ENCODE measurements at regions not wholly inside any gene's neighbourhood (a gene's known extent, or its start where the extent isn't known, plus 50 kb on each side); places are given as distances from the start of the nearest gene placed in this dataset.
"Not testable (repeated sequence)": the region's sequence is repeated elsewhere in the genome, so short reads cannot be mapped to it uniquely, and the experiment has no call there.

DNA sequence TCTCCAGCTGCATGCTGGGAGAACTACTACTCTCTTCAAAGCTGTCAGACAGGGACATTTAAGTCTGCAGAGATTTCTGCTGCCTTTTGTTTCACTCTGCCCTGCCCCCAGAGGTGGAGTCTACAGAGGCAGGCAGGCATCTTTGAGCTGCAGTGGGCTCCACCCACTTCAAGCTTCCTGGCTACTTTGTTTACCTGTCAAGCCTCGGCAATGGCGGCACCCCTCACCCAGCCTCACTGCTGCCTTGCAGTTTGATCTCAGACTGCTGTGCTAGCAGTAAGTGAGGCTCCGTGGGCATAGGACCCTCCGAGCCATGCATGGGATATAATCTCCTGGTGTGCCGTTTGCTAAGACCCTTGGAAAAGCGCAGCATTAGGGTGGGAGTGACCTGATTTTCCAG is 61.7 kb downstream of the DMRTA1 start:
- H3K36me3 Mint-ChIP-seq (ENCODE audit: insufficient read depth in 2 of 2); H3K27ac Mint-ChIP-seq; H3K4me1 Mint-ChIP-seq (ENCODE audit: low read depth); ATAC-seq (replicated peaks in 1 of 2); H3K27me3 Mint-ChIP-seq (ENCODE audit: low read depth); DNase-seq; H3K9me3 Mint-ChIP-seq; H3K4me3 Mint-ChIP-seq: not testable (repeated sequence)

DNA sequence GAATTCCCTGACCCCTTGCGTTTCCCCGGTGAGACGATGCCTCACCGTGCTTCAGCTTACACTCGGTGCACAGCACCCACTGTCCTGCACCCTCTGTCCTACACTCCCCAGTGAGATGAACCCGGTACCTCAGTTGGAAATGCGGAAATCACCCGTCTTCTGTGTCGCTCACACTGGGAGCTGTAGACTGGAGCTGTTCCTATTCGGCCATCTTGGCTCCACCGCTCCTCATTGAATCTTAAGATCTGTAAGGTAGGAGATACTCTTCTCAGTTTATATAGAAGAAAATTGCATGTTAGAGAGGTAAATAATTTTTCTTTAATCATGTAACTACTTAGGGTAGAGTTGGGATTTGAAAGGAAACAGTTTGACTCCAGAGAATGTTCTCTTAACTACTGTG is 62.2 kb downstream of the DMRTA1 start:
- H3K27ac Mint-ChIP-seq, result no peak overlapping the region
- H3K36me3 Mint-ChIP-seq (ENCODE audit: insufficient read depth in 2 of 2), result no peaks in the 10 kb centered on the region
- no peak for ATAC-seq (replicated peaks in 1 of 2)
- peaks cover 0 to 5% of the 10 kb centered on the region in 2 donors for H3K9me3 Mint-ChIP-seq
- H3K27me3 Mint-ChIP-seq (ENCODE audit: low read depth), result no peaks in the 10 kb centered on the region
- DNase-seq, result no peak
- no peaks in the 10 kb centered on the region for H3K4me1 Mint-ChIP-seq (ENCODE audit: low read depth)
- no peak overlapping the region for H3K4me3 Mint-ChIP-seq

DNA sequence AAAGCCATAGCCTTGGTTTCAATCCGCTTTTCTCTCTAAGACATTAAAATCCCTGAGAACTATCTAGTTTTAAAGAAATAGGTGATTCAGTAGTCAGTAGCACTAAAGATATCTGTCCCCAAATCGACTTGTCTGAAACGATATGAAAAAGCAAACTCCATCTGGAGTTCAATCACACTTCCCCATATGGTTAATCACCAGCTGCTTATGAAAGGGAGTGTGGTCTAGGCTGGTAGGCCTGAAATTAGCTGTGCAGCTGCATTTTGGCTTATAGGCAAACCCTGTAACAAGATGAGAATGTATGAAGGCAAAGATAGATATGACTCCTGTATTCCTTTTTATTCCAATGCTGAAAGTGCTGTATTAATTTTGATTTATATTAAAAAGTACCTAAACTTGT is 65.9 kb downstream of the DMRTA1 start:
- DNase-seq (no peak), ATAC-seq (replicated peaks in 1 of 2) (no peak)
- Mint-ChIP-seq H3K36me3 (ENCODE audit: insufficient read depth in 2 of 2) (no peaks in the 10 kb centered on the region), H3K4me3 (no peak overlapping the region), H3K9me3 (peaks cover 0 to 4% of the 10 kb centered on the region in 2 donors), H3K4me1 (ENCODE audit: low read depth) (no peaks in the 10 kb centered on the region), H3K27ac (no peak overlapping the region), H3K27me3 (ENCODE audit: low read depth) (no peaks in the 10 kb centered on the region)

DNA sequence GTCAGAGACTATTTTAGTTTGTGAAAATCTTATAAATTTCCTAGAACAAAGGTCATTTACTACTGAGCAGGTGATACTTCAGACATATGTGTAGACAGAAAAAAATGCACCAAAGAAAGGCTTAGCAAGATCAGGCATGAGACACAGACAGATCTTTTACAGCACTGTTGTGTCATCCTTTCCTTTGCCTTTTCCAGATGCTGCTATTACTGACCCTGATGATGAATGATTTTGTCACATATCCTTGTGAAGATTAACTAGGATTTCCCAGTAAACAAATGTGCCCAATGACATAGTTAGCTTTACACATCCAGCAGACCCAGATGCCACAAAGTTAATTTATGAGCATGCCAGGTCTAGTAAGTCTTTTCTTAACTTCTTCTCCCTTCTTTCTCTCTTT is 68.2 kb downstream of the DMRTA1 start:
- Mint-ChIP-seq H3K9me3 (no peaks in the 10 kb centered on the region), H3K36me3 (ENCODE audit: insufficient read depth in 2 of 2) (no peaks in the 10 kb centered on the region), H3K27me3 (ENCODE audit: low read depth) (no peaks in the 10 kb centered on the region), H3K4me3 (no peak overlapping the region), H3K27ac (no peak overlapping the region), H3K4me1 (ENCODE audit: low read depth) (no peaks in the 10 kb centered on the region)
- DNase-seq (no peak), ATAC-seq (replicated peaks in 1 of 2) (no peak)

DNA sequence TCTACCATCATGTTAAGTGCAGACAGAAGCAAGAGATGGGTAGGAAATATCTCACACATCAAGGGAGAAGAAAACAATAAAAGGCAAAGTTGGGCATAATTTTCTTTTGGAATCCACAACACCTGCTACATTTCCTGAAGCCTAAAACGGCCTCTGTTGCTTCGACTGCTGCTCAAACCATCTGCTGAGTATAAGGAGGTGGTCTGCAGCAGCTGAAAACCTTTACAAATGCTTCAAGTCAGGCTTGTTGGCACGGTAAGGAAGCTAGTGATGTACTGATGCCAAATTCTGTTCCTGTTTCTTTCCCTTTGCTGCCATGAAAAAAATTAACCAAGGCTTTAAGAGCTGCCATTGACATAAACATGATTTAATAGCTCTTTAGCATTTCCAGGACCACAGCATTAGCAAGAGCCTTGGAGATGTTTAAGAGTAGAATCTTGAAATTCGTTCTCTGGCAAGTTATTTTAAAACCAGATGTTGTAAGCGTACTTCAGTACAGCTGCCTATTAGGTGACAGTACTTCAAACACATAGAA is 75.6 kb downstream of the DMRTA1 start:
- H3K27me3 Mint-ChIP-seq (ENCODE audit: low read depth), result no peaks in the 10 kb centered on the region
- no peaks in the 10 kb centered on the region for H3K9me3 Mint-ChIP-seq
- no peaks in the 10 kb centered on the region for H3K36me3 Mint-ChIP-seq (ENCODE audit: insufficient read depth in 2 of 2)
- no peak overlapping the region for H3K27ac Mint-ChIP-seq
- DNase-seq (no peak), ATAC-seq (replicated peaks in 1 of 2) (no peak)
- H3K4me3 Mint-ChIP-seq, result no peak overlapping the region
- no peaks in the 10 kb centered on the region for H3K4me1 Mint-ChIP-seq (ENCODE audit: low read depth)

DNA sequence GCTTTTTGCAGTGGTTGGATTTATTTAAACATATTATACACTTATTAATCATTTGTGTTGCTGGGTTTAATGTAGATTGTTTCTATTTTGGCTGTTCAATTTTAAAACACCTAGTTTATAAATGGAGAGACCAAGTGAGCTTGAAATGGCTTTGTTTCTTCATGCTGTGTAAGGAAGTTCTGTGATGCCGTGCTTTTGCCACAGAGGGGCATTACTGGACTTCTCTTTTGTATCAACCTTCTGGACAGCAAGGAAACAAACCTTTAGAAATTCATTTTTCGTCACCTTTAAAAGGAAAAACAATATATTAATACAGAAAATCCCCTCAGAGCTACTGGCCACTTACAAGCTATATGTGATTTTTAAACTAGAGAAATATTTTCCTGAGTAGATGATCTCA is 81.9 kb downstream of the DMRTA1 start:
- Mint-ChIP-seq H3K4me3 (no peak overlapping the region), H3K27me3 (ENCODE audit: low read depth) (no peaks in the 10 kb centered on the region), H3K9me3 (no peaks in the 10 kb centered on the region), H3K27ac (no peak overlapping the region), H3K36me3 (ENCODE audit: insufficient read depth in 2 of 2) (no peaks in the 10 kb centered on the region), H3K4me1 (ENCODE audit: low read depth) (no peaks in the 10 kb centered on the region)
- ATAC-seq (replicated peaks in 1 of 2) (no peak), DNase-seq (no peak)

DNA sequence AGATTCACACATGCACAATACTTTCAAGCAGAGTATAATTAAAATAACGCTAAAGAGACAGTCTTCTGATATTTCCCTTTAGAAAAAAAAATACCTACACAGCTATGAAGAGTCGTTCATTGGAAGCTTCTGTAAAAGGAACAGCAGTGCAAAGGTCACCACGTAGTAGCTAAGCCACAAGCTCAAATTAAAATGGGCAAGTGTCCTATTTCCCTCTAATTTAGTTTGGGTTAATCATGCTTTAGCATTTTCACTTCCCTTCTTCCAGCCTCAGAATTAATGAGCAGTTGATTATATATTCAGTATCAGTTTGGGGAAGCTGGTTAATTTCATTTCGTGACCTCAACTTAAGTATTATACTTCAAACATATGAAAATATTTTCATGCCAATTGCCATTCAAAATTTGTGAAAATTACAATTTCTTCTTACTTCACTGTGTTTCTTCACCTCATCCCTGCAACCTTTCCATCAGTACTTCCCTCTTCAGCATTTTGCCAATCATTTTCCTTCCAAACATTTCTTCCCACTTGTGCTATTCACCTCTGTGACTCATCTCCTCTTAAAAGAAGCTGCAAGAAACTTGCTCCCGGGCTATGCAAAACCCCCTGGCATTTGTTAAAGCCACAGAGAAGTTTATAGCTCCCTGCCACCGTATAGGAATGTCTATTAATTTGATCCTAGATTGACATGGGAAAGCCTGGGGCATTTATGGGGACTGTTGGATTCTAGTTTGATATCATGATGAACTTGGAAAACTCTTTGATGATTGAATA is 83.0 kb downstream of the DMRTA1 start:
- DNase-seq (no peak), ATAC-seq (replicated peaks in 1 of 2) (no peak)
- Mint-ChIP-seq H3K4me1 (ENCODE audit: low read depth) (no peaks in the 10 kb centered on the region), H3K36me3 (ENCODE audit: insufficient read depth in 2 of 2) (no peaks in the 10 kb centered on the region), H3K4me3 (no peak overlapping the region), H3K27ac (no peak overlapping the region), H3K9me3 (no peaks in the 10 kb centered on the region), H3K27me3 (ENCODE audit: low read depth) (no peaks in the 10 kb centered on the region)

DNA sequence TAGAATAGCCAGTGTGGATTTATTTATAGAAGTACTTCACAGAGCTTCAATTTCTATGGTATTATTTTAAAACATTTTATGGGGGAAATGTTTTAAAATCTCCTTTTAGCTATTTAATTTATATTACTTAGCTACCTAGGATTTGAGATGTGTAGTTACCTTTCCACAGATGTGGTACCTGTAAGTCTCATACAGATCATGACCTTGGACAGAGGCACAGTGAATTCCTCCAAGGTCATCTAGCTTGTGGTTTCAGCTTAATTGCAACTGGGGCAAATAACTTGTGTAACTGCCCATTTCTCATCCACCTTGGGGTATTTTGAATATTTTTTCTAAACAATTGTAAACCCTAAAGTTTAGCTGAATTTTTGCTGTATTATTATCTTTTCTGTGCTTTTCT is 89.2 kb downstream of the DMRTA1 start:
- DNase-seq, result no peak
- Mint-ChIP-seq H3K27me3 (ENCODE audit: low read depth) (no peaks in the 10 kb centered on the region), H3K9me3 (peaks cover 2% of the 10 kb centered on the region in 2 donors), H3K4me1 (ENCODE audit: low read depth) (no peaks in the 10 kb centered on the region), H3K4me3 (no peak overlapping the region), H3K36me3 (ENCODE audit: insufficient read depth in 2 of 2) (no peaks in the 10 kb centered on the region), H3K27ac (no peak overlapping the region)
- ATAC-seq (replicated peaks in 1 of 2), result no peak

DNA sequence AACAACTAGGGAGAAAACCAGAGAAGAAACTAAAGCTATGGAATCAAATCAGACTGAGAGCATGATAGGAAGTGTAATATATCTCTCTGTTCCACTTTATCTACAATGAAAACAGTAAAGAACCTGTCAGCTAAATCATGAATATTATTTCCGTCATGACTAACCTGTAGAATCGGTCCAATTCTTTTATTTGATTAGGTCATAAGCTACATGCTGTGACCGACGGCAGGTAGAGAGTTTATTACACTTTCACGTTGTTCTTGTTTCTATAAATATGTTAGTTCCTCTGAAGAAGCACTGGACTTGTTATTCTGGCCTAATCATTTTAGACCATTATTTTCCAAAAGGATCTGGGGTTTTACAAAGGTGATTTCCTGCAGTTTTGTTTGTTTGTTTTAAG is 91.1 kb downstream of the DMRTA1 start:
- no peaks in the 10 kb centered on the region for H3K4me1 Mint-ChIP-seq (ENCODE audit: low read depth)

DNA sequence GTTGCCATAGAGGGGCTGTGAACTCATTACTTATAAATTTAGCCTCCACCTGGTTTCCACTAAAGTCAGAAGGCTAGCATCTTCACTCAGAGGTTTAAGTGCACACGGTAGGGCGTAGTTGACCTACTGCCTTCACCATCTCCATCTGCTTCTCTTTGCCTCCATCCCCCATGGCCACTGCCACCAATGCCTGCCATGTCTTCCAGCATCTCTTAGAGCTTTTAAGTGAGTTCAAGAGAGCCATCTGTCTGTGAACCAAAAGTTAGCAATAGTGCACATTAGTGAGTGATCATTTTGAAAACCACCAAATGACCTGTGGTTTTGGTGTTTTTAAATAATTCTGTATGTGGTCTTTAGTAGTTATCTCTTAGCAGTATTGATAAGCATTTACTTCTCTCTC is 102.0 kb downstream of the DMRTA1 start:
- ATAC-seq (replicated peaks in 1 of 2) (no peak), DNase-seq (no peak)
- Mint-ChIP-seq H3K27me3 (ENCODE audit: low read depth) (no peaks in the 10 kb centered on the region), H3K4me1 (ENCODE audit: low read depth) (no peaks in the 10 kb centered on the region), H3K4me3 (no peak overlapping the region), H3K27ac (no peak overlapping the region), H3K36me3 (ENCODE audit: insufficient read depth in 2 of 2) (no peaks in the 10 kb centered on the region), H3K9me3 (peaks cover 0 to 2% of the 10 kb centered on the region in 2 donors)

More for the DNA sequence above, 91.1 kb downstream of the DMRTA1 start:
- Mint-ChIP-seq H3K36me3 (ENCODE audit: insufficient read depth in 2 of 2) (no peaks in the 10 kb centered on the region), H3K9me3 (peaks cover 2% of the 10 kb centered on the region in 2 donors), H3K27ac (no peak overlapping the region), H3K4me3 (no peak overlapping the region), H3K27me3 (ENCODE audit: low read depth) (no peaks in the 10 kb centered on the region)
- no peak for DNase-seq
- no peak for ATAC-seq (replicated peaks in 1 of 2)

DNA sequence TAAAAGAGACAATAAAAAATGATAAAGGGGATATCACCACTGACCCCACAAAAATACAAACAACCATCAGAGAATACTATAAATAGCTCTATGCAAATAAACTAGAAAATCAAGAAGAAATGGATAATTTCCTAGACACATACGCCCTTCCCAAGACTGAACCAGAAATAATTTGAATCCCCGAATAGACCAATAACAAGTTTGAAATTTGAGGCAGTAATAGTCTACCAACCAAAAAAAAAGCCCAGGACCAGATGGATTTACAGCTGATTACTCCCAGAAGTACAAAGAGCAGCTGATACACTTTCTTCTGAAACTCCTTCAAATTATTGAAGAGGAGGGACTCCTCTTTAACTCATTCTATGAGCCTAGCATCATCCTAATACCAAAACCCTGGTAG is 128.1 kb downstream of the DMRTA1 start:
- H3K27me3 Mint-ChIP-seq (ENCODE audit: low read depth), result no peaks in the 10 kb centered on the region
- no peak overlapping the region for H3K4me3 Mint-ChIP-seq
- H3K9me3 Mint-ChIP-seq, result peaks cover 10 to 20% of the 10 kb centered on the region in 2 donors
- H3K36me3 Mint-ChIP-seq (ENCODE audit: insufficient read depth in 2 of 2), result peaks cover 0 to 4% of the 10 kb centered on the region in 2 donors
- ATAC-seq (replicated peaks in 1 of 2), result no peak
- H3K27ac Mint-ChIP-seq, result no peak overlapping the region
- no peak for DNase-seq
- H3K4me1 Mint-ChIP-seq (ENCODE audit: low read depth), result no peaks in the 10 kb centered on the region

DNA sequence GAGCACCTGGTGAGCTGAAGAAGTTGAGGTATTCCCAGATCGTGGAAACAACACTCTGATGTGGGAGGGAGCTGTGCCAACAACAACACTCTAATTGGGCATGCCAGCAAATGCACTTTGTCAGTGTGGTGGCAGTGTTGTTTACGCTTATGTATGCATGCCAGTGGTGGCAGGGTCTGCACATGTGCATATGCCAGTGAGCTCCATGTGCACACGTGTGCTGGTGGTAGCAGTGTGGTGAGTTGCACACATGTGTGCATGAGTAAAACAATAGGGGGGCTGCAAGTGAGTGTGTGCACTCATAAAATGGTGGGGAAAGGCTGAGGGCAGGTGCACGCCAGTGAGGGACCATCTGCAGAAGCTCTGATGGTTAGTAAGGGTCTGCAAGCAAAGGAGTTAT is 134.2 kb downstream of the DMRTA1 start:
- H3K9me3 Mint-ChIP-seq, result peaks cover 5 to 11% of the 10 kb centered on the region in 2 donors
- ATAC-seq (replicated peaks in 1 of 2) (no peak), DNase-seq (no peak)
- H3K4me1 Mint-ChIP-seq (ENCODE audit: low read depth), result no peaks in the 10 kb centered on the region
- H3K27ac Mint-ChIP-seq, result no peak overlapping the region
- H3K27me3 Mint-ChIP-seq (ENCODE audit: low read depth), result no peaks in the 10 kb centered on the region
- no peak overlapping the region for H3K4me3 Mint-ChIP-seq
- peaks cover 0 to 3% of the 10 kb centered on the region in 2 donors for H3K36me3 Mint-ChIP-seq (ENCODE audit: insufficient read depth in 2 of 2)

DNA sequence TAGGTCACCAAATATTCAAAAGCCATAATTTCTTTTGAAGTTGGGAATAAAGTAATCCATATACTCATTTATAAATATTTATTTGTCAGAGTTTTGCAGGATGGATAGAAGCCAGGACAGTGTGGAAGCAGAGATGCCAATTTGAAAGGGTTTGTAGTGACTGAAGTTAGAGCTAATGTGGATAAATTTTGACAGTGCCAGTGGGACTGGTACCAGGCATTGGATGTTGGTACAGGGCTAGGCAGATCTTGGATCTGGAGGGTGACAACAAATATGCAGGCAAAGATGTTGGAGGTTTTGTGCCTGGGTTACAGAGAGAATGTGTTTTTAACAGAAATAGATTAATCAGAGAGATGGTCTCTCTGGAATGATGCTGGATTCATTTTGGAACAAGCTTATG is 135.6 kb downstream of the DMRTA1 start:
- Mint-ChIP-seq H3K4me3 (no peak overlapping the region), H3K9me3 (peaks cover 5 to 11% of the 10 kb centered on the region in 2 donors), H3K27ac (no peak overlapping the region), H3K4me1 (ENCODE audit: low read depth) (no peaks in the 10 kb centered on the region), H3K27me3 (ENCODE audit: low read depth) (no peaks in the 10 kb centered on the region), H3K36me3 (ENCODE audit: insufficient read depth in 2 of 2) (peaks cover 0 to 3% of the 10 kb centered on the region in 2 donors)
- DNase-seq (no peak), ATAC-seq (replicated peaks in 1 of 2) (no peak)

DNA sequence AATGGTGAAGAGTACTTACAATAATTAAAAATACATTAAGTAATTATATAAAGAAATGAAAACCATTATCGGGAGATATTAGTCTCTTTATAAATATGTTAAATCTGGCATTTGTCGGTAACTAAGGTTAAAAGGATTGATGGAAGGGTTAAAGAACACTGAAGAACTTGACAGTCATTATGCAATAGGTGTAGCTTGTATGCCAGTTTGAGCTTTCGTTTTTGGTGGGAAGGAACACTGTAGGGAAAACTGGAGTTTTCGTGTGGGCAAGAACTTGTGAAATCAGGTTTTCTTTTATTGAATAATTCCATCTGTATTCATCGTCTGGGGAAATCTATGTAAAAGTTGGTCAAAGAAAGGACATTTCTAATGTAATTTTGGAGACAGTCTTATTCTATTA is 142.3 kb downstream of the DMRTA1 start:
- ATAC-seq (replicated peaks in 1 of 2), result no peak

More for the DNA sequence above, 142.3 kb downstream of the DMRTA1 start:
- Mint-ChIP-seq H3K36me3 (ENCODE audit: insufficient read depth in 2 of 2) (no peaks in the 10 kb centered on the region), H3K4me1 (ENCODE audit: low read depth) (no peaks in the 10 kb centered on the region), H3K4me3 (no peak overlapping the region), H3K27ac (no peak overlapping the region), H3K9me3 (peaks cover 0 to 2% of the 10 kb centered on the region in 2 donors), H3K27me3 (ENCODE audit: low read depth) (no peaks in the 10 kb centered on the region)
- no peak for DNase-seq

All from activated T-cell treated with anti-CD3 and anti-CD28 coated beads, Interleukin-2, amount 50 U/mL, for 72 hours (primary cell).